Astrocyte (in vitro differentiated cells and primary cell): ENCODE measurements at regions not wholly inside any gene's neighbourhood (a gene's known extent, or its start where the extent isn't known, plus 50 kb on each side); places are given as distances from the start of the nearest gene placed in this dataset.

Experiments
- EZH2 ChIP-seq: IDR thresholded peaks from 2 replicates; pipeline ENCODE4 v1.6.1; 2012; ENCODE audit warnings: mild to moderate bottlenecking, low read length, inconsistent platforms; ENCODE audit not compliant: insufficient read depth
- TF ChIP-seq, protein P1 (sequence below): IDR thresholded peaks from 2 replicates; pipeline ENCODE4 v1.5.1; 2011; ENCODE audit warnings: low read depth, mild to moderate bottlenecking, inconsistent platforms, low read length, moderate library complexity; ENCODE audit not compliant: insufficient read depth

DNA sequence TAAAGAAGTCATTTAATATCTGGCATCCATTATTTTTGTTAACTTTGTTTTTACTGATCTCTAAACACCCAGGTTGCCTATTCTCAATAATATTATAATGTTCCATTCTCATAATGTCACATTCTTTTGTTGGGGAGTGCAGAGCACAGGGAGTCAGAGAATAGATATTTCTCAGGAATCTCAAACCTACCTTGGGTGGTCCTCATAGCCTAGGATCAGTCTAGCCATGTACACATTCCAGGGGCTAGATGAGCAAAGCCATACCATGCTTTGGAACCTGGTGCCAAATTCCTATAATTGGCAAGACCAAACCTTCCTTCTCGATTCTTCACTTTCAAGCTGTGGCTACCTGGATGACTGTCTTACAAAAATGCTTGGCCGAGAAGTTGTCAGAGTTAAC is 1124.7 kb upstream of the WWC1 start:
- TF ChIP-seq, protein P1, sequence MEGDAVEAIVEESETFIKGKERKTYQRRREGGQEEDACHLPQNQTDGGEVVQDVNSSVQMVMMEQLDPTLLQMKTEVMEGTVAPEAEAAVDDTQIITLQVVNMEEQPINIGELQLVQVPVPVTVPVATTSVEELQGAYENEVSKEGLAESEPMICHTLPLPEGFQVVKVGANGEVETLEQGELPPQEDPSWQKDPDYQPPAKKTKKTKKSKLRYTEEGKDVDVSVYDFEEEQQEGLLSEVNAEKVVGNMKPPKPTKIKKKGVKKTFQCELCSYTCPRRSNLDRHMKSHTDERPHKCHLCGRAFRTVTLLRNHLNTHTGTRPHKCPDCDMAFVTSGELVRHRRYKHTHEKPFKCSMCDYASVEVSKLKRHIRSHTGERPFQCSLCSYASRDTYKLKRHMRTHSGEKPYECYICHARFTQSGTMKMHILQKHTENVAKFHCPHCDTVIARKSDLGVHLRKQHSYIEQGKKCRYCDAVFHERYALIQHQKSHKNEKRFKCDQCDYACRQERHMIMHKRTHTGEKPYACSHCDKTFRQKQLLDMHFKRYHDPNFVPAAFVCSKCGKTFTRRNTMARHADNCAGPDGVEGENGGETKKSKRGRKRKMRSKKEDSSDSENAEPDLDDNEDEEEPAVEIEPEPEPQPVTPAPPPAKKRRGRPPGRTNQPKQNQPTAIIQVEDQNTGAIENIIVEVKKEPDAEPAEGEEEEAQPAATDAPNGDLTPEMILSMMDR = no peak
- TF ChIP-seq EZH2 = no peak
